Type B pancreatic cell (in vitro differentiated cells): ENCODE measurements at regions not wholly inside any gene's neighbourhood (a gene's known extent, or its start where the extent isn't known, plus 50 kb on each side); places are given as distances from the start of the nearest gene placed in this dataset.

Experiments
- DNase-seq: peaks from one replicate; pipeline ENCODE4 v3.0.0; 2021; ENCODE audit warnings: mixed read lengths; ENCODE audit not compliant: unreplicated experiment; ENCODE audit errors: extremely low spot score
- H3K27ac Mint-ChIP-seq: 2 replicates; pipeline ENCODE4 v1.8.0; 2021; ENCODE audit warnings: mild to moderate bottlenecking, mixed read lengths
- H3K27me3 Mint-ChIP-seq: 2 replicates; pipeline ENCODE4 v1.8.0; 2021; ENCODE audit warnings: mixed read lengths
- H3K36me3 Mint-ChIP-seq: 2 replicates; pipeline ENCODE4 v1.8.0; 2021; ENCODE audit warnings: mixed read lengths
- H3K4me1 Mint-ChIP-seq: one replicate; pipeline ENCODE4 v1.8.0; 2021; ENCODE audit warnings: mixed read lengths; ENCODE audit not compliant: unreplicated experiment
- H3K4me3 Mint-ChIP-seq: 2 replicates; pipeline ENCODE4 v1.8.0; 2021; ENCODE audit warnings: mild to moderate bottlenecking, mixed read lengths
- H3K9me3 Mint-ChIP-seq: 2 replicates; pipeline ENCODE4 v1.8.0; 2021; ENCODE audit warnings: mixed read lengths
- TF ChIP-seq, protein P1 (sequence below): fragments of 200-600 bp; sonication (generic); conservative IDR thresholded peaks from 2 replicates; pipeline ENCODE4 v1.5.0; 2021; ENCODE audit warnings: antibody characterized with exemption, mild to moderate bottlenecking

GRCh38 chr6:87784690-87785089 lies 82.7 kb upstream of the AKIRIN2 start:
- no peaks in the 10 kb centered on the region for H3K36me3 Mint-ChIP-seq
- H3K27ac Mint-ChIP-seq: no peak overlapping the region
- H3K4me3 Mint-ChIP-seq: no peak overlapping the region
- TF ChIP-seq, protein P1, sequence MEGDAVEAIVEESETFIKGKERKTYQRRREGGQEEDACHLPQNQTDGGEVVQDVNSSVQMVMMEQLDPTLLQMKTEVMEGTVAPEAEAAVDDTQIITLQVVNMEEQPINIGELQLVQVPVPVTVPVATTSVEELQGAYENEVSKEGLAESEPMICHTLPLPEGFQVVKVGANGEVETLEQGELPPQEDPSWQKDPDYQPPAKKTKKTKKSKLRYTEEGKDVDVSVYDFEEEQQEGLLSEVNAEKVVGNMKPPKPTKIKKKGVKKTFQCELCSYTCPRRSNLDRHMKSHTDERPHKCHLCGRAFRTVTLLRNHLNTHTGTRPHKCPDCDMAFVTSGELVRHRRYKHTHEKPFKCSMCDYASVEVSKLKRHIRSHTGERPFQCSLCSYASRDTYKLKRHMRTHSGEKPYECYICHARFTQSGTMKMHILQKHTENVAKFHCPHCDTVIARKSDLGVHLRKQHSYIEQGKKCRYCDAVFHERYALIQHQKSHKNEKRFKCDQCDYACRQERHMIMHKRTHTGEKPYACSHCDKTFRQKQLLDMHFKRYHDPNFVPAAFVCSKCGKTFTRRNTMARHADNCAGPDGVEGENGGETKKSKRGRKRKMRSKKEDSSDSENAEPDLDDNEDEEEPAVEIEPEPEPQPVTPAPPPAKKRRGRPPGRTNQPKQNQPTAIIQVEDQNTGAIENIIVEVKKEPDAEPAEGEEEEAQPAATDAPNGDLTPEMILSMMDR: no peak
- H3K27me3 Mint-ChIP-seq: no peaks in the 10 kb centered on the region
- H3K9me3 Mint-ChIP-seq: no peaks in the 10 kb centered on the region
- peaks cover 12% of the 10 kb centered on the region for H3K4me1 Mint-ChIP-seq
- no peak for DNase-seq

DNA sequence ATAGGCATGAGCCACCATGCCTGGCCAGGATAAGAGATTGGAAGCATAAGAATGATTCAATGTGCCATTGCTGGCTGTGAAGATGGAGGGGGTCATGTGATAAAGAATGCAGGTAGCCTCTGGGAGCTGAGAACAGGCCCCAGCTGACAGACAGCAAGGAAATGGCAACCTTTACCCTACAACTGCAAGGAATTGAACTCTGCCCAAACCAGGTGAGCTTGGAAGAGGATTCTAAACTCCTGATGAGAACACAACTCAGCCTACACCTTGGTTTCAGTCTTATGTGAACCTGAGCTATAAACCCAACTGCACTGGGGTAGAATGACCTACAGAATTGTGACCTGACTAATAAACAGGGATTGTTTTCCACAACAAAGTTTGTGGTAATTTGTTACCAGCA lies 82.0 kb upstream of the AKIRIN2 start:
- peaks cover 7% of the 10 kb centered on the region for H3K4me1 Mint-ChIP-seq
- no peaks in the 10 kb centered on the region for H3K9me3 Mint-ChIP-seq
- TF ChIP-seq, protein P1: no peak
- no peak overlapping the region for H3K27ac Mint-ChIP-seq
- H3K4me3 Mint-ChIP-seq: no peak overlapping the region
- no peaks in the 10 kb centered on the region for H3K36me3 Mint-ChIP-seq
- no peak for DNase-seq
- H3K27me3 Mint-ChIP-seq: no peaks in the 10 kb centered on the region

GRCh38 chr6:87779542-87779941 lies 77.5 kb upstream of the AKIRIN2 start:
- DNase-seq: no peak

DNA sequence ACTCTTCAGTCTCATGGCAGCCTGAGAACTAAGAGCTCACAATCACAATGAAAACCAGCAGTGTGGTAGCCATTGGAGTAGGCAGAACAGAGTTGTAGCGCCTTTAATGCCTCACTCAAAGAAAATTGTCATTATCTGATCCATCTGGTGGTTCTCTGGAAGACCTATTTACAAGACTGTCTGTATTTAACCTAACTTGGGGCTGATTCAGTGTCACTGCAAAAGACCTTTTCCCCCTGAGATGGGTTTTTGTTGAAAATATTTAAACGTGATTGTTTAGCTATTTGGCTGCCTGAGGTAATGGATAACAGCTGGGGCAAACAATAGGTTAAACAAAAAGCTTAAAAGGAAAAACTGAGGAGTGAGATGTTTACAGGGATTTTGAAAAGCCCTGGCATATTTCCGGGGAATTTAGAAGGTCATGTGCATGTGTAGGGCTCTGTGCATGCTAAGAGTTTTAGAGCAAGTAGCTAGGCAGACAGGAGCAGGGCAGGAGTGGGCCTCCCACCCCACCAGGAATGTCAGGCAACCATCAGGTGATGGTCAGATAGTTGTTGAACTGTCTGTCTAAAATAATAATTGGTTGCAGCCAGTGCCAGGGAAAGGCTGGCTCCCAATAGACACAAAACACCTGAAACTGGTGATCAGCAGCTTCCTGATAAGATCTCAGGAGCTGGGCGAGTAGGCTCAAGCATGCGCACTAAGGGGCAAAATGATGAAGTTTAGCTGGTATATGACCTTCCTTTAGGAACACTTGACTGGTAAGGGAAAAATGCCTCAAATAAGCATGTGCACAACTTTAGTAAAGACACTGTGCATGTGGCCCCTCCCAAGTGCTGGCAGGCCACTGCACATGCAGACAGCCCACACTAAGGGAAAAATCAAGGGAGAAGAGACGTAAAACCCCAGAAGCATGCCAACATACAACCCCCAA lies 70.8 kb upstream of the AKIRIN2 start:
- Mint-ChIP-seq H3K4me1 (peaks cover 19% of the 10 kb centered on the region), H3K9me3 (peaks cover 4% of the 10 kb centered on the region), H3K27me3 (no peaks in the 10 kb centered on the region), H3K36me3 (peaks cover 3% of the 10 kb centered on the region), H3K27ac (peak overlapping the region; percentile 71), H3K4me3 (no peak overlapping the region)
- DNase-seq: no peak
- TF ChIP-seq, protein P1: no peak

More at GRCh38 chr6:87779542-87779941, 77.5 kb upstream of the AKIRIN2 start:
- H3K4me1 Mint-ChIP-seq: no peaks in the 10 kb centered on the region
- H3K27ac Mint-ChIP-seq: no peak overlapping the region
- H3K4me3 Mint-ChIP-seq: no peak overlapping the region
- H3K27me3 Mint-ChIP-seq: no peaks in the 10 kb centered on the region
- H3K36me3 Mint-ChIP-seq: peaks cover 3% of the 10 kb centered on the region
- TF ChIP-seq, protein P1: no peak
- H3K9me3 Mint-ChIP-seq: peaks cover 4% of the 10 kb centered on the region

GRCh38 chr6:87767478-87767877 lies 65.4 kb upstream of the AKIRIN2 start:
- Mint-ChIP-seq H3K4me3 (no peak overlapping the region), H3K9me3 (peaks cover 5% of the 10 kb centered on the region), H3K4me1 (peaks cover 18% of the 10 kb centered on the region), H3K27ac (no peak overlapping the region), H3K36me3 (no peaks in the 10 kb centered on the region), H3K27me3 (no peaks in the 10 kb centered on the region)
- TF ChIP-seq, protein P1: no peak
- DNase-seq: no peak
